22Rv1 (cell line): ENCODE measurements at regions not wholly inside any gene's neighbourhood (a gene's known extent, or its start where the extent isn't known, plus 50 kb on each side); places are given as distances from the start of the nearest gene placed in this dataset.

Experiments
- H3K27ac ChIP-seq: fragments of 450-650 bp; 2 replicates; pipeline ENCODE4 v1.5.1; 2017
- ZFX ChIP-seq: fragments of 450-650 bp; IDR thresholded peaks from 2 replicates; pipeline ENCODE4 v1.6.1; 2017; ENCODE audit warnings: antibody characterized with exemption, borderline replicate concordance
- TF ChIP-seq, protein P1 (sequence below): fragments of 450-650 bp; IDR thresholded peaks from 2 replicates; pipeline ENCODE4 v1.5.1; 2017; ENCODE audit warnings: mild to moderate bottlenecking

DNA sequence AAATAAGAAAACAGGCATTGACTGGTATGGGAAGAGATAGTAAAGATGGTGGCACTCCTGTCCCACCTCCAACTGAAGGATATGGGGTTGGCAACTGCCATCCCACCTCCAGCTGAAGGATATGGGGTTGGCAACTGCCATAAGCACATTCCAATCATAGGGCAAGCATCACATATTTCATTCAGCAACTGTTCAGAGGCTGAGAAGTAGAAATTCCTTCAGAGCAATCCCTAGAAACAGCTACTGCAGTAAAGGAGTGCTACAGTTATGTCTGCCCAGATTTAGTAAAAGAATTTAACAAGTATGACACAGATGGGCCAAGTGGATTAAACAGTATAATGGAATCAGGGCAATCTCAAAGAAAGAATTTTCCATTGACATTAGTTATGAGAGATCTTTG is 156.8 kb downstream of the IMPG2 start:
- TF ChIP-seq, protein P1, sequence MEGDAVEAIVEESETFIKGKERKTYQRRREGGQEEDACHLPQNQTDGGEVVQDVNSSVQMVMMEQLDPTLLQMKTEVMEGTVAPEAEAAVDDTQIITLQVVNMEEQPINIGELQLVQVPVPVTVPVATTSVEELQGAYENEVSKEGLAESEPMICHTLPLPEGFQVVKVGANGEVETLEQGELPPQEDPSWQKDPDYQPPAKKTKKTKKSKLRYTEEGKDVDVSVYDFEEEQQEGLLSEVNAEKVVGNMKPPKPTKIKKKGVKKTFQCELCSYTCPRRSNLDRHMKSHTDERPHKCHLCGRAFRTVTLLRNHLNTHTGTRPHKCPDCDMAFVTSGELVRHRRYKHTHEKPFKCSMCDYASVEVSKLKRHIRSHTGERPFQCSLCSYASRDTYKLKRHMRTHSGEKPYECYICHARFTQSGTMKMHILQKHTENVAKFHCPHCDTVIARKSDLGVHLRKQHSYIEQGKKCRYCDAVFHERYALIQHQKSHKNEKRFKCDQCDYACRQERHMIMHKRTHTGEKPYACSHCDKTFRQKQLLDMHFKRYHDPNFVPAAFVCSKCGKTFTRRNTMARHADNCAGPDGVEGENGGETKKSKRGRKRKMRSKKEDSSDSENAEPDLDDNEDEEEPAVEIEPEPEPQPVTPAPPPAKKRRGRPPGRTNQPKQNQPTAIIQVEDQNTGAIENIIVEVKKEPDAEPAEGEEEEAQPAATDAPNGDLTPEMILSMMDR, result no peak
- TF ChIP-seq ZFX, result no peak
- H3K27ac ChIP-seq, result no peak overlapping the region

DNA sequence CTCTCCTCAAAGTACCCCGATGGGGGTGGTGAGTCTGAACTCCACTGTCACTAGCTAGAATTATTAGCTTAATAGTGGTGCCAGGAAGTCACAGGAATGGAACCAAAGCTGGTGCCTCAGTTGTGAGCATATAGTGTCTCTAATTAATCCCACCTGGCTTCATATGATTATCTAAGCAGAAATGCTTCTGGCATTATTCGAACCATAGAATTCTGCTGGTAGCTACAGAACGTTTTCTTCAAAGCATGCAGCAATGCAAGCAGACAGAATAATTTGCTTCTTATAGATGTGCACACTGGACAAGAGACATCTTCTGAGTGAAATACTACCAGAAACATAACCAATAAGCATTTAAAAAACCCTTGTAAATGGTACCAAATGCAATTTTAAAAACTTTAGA is 160.9 kb downstream of the IMPG2 start:
- no peak for TF ChIP-seq ZFX
- TF ChIP-seq, protein P1, result no peak
- no peak overlapping the region for H3K27ac ChIP-seq

DNA sequence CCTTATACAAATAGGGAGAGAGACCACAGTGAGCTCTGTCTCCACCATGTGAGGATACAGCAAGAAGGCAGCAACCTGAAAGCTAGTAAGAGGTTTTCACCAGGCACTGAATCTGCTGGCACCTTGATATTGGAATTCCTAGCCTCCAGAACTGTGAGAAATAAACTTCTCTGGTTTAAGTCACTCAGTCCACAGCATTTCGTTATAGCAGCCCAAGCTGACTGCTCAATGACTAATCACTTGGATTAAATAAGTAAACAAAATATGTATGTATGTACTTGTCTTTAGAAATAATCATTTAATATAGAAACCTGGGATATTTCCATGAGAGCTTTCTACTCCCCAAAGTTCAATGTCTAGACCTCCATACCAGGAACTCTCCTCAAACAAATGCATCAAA is 162.0 kb downstream of the IMPG2 start:
- H3K27ac ChIP-seq, result no peak overlapping the region
- TF ChIP-seq, protein P1, result no peak

DNA sequence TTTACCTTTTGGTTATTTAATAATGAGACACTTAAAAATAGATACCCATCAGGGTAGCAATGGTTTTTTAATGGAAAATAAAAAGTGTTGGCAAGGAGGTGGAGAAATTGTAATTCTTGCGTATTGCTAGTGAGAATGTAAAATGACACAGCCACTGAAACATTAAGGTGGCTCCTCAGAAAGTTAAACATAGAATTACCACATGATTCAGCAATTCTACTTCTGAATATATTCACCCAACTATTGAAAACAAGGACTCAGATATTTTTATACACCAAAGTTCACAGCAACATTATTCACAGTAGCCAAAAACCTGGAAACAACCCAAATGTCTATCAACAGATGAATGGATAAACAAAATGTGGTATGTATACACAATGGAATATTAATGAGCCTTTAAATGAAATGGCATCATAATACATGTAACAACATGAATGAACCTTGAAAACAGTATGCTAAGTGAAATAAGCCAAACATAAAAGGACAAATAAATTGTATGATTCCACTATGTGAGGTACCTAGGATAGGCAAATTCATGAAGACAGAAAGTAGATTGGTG is 163.5 kb downstream of the IMPG2 start:
- TF ChIP-seq, protein P1, result no peak
- no peak for TF ChIP-seq ZFX
- H3K27ac ChIP-seq, result no peak overlapping the region

DNA sequence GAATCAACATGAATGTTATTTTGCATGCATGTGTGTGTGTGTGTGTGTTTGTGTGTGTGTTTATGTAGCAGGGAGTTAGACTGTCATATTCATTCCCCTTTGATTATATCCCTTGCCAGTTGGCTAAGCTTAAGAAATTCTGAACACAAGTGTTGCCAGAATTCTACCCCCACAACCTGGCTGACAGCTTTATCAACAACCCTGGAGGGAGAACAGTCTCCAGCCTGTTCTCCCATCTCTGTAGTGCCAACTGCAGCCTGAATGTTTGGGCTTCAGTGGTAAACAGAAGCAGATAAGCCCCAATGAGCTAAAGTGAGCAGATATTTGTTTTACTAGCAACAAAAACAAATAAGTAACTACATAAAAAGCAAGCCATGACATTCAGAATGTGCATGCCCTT is 162.6 kb upstream of the ABI3BP start:
- no peak overlapping the region for H3K27ac ChIP-seq
- no peak for TF ChIP-seq ZFX
- TF ChIP-seq, protein P1, result no peak

DNA sequence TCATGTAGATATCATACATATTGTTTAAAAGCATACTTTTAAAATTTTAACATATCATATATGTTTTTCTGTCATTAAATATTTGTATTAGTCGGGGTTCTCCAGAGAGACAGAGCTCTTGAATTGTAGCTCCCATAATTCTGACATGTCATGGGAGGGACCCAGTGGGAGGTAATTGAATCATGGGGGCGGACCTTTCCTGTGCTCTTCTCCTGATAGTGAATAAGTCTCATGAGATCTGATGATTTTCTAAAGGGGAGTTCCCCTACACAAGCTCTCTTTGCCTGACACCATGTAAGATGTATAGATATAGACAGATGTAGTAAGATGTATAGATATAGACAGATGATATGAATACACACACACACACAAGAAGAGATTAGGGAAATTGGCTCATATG is 161.2 kb upstream of the ABI3BP start:
- H3K27ac ChIP-seq, result no peak overlapping the region
- TF ChIP-seq ZFX, result no peak
- TF ChIP-seq, protein P1, result no peak

DNA sequence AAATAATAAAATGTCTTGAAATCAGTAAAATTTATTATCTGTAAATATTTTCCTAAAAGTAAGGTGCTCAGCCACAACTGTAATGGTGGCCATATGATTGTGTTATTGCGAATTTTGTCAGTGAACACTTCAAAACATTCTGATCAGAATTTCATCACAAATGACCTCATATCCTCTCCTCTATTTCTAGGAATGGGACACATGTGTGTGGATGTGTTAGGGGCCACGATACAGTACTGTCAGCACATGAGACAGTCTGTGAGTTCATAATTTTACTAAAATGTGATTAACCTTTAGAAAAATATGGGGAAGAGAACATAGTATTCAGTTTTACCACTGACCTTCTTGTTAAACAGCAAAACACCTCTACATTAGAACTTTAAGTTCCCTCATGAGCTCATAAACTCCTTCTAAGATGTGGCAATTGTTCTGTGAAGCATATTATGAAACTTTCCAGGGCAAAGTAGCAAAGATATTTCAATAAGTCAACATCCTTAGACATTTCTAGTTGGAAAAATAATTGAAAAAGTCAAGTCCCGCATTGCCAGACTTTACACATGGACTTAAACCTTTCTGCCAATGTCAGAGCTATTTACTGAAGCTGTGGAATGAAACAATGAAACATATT is 158.2 kb upstream of the ABI3BP start:
- H3K27ac ChIP-seq, result no peak overlapping the region
- TF ChIP-seq, protein P1, result no peak
- TF ChIP-seq ZFX, result no peak
